CD14-positive monocyte (primary cell): ENCODE measurements at regions not wholly inside any gene's neighbourhood (a gene's known extent, or its start where the extent isn't known, plus 50 kb on each side); places are given as distances from the start of the nearest gene placed in this dataset.

Source experiments
- DNase-seq, 3 donors: peaks; one replicate each; pipeline ENCODE4 v3.0.0-alpha.2; 2011 to 2022
- H2AFZ ChIP-seq: 2 replicates; pipeline ENCODE4 v1.6.0; 2012; ENCODE audit warnings: mild to moderate bottlenecking, low read depth, low read length, inconsistent platforms; ENCODE audit not compliant: insufficient read depth, poor library complexity, severe bottlenecking
- H3K27ac ChIP-seq, 2 donors: 1 replicate in 1 of 2; 2 replicates in 1 of 2; pipeline ENCODE4 v1.5.1; 2012 to 2013; ENCODE audit warnings: low read length in 2 of 2, control low read depth in 1 of 2, inconsistent platforms in 1 of 2, low read depth in 1 of 2, mild to moderate bottlenecking in 1 of 2
- H3K27me3 ChIP-seq, 2 donors: one replicate each; pipeline versions ENCODE4 v1.6.0 to v1.6.1; 2011 to 2013; ENCODE audit warnings: low read length in 2 of 2; ENCODE audit not compliant: control insufficient read depth in 2 of 2, insufficient read depth in 2 of 2
- H3K36me3 ChIP-seq, 2 donors: replicated peaks in 1 of 2; 1 replicate in 1 of 2; 2 replicates in 1 of 2; pipeline versions ENCODE4 v1.5.1 to v1.6.1; 2012 to 2013; ENCODE audit warnings: low read length in 2 of 2, control low read depth in 1 of 2, inconsistent platforms in 1 of 2, mild to moderate bottlenecking in 1 of 2; ENCODE audit not compliant: insufficient read depth in 2 of 2, control insufficient read depth in 1 of 2
- H3K4me1 ChIP-seq, 2 donors: 1 replicate in 1 of 2; 2 replicates in 1 of 2; pipeline versions ENCODE4 v1.5.1 to v1.6.1; 2012 to 2013; ENCODE audit warnings: low read length in 2 of 2, control low read depth in 1 of 2, inconsistent platforms in 1 of 2, mild to moderate bottlenecking in 1 of 2, moderate library complexity in 1 of 2; ENCODE audit not compliant: insufficient read depth in 2 of 2, control insufficient read depth in 1 of 2
- H3K4me2 ChIP-seq: replicated peaks from 2 replicates; pipeline ENCODE3; 2012; ENCODE audit warnings: low read length, moderate library complexity, mild to moderate bottlenecking; ENCODE audit not compliant: poor library complexity, severe bottlenecking; ENCODE audit errors: extremely low read depth
- H3K4me3 ChIP-seq, 3 experiments: fragments of 200-600 bp in 1 of 3; sonication (generic) in 1 of 3; replicated peaks in 1 of 3; 1 replicate in 2 of 3; 2 replicates in 1 of 3; pipeline ENCODE4 v1.5.1; 2011 to 2013; ENCODE audit warnings: low read length in 3 of 3, mild to moderate bottlenecking in 3 of 3, control low read depth in 2 of 3, low read depth in 2 of 3, inconsistent platforms in 1 of 3, moderate library complexity in 1 of 3
- H3K79me2 ChIP-seq: 2 replicates; pipeline ENCODE4 v1.6.0; 2012; ENCODE audit warnings: mild to moderate bottlenecking, control low read depth, inconsistent platforms, low read length, moderate library complexity; ENCODE audit not compliant: insufficient read depth
- H3K9ac ChIP-seq: 2 replicates; pipeline ENCODE4 v1.6.0; 2017; ENCODE audit warnings: low read length, mild to moderate bottlenecking; ENCODE audit not compliant: insufficient read depth, poor library complexity, severe bottlenecking
- H3K9me3 ChIP-seq, 2 donors: replicated peaks in 1 of 2; 1 replicate in 1 of 2; 2 replicates in 1 of 2; pipeline versions ENCODE4 v1.5.1 to v1.6.1; 2012 to 2013; ENCODE audit warnings: low read length in 2 of 2, control low read depth in 1 of 2; ENCODE audit not compliant: control insufficient read depth in 1 of 2, insufficient read depth in 1 of 2
- H4K20me1 ChIP-seq: 2 replicates; pipeline ENCODE4 v1.6.0; 2012; ENCODE audit warnings: mild to moderate bottlenecking, low read length, control low read depth, moderate library complexity; ENCODE audit not compliant: insufficient read depth
- H3K27ac Mint-ChIP-seq, 7 donors: one replicate each; pipeline ENCODE4 v1.8.0; 2020; ENCODE audit warnings: mild to moderate bottlenecking in 7 of 7, mixed read lengths in 7 of 7, moderate library complexity in 6 of 7, inconsistent platforms in 2 of 7
- H3K27me3 Mint-ChIP-seq, 3 donors: one replicate each; pipeline ENCODE4 v1.8.0; 2021 to 2022; ENCODE audit warnings: low read depth in 3 of 3, mild to moderate bottlenecking in 3 of 3, mixed read lengths in 3 of 3, moderate library complexity in 3 of 3, inconsistent platforms in 1 of 3
- H3K36me3 Mint-ChIP-seq, 2 donors: one replicate each; pipeline ENCODE4 v1.8.0; 2020; ENCODE audit warnings: mixed read lengths in 2 of 2, inconsistent platforms in 1 of 2, mild to moderate bottlenecking in 1 of 2
- H3K4me1 Mint-ChIP-seq: one replicate; pipeline ENCODE4 v1.8.0; 2020; ENCODE audit warnings: mild to moderate bottlenecking, mixed read lengths
- H3K4me3 Mint-ChIP-seq, 2 donors: one replicate each; pipeline ENCODE4 v1.8.0; 2020; ENCODE audit warnings: mild to moderate bottlenecking in 2 of 2, mixed read lengths in 2 of 2, moderate library complexity in 1 of 2
- H3K9me3 Mint-ChIP-seq, 7 donors: one replicate each; pipeline ENCODE4 v1.8.0; 2020 to 2022; ENCODE audit warnings: mixed read lengths in 7 of 7, mild to moderate bottlenecking in 6 of 7, moderate library complexity in 6 of 7, inconsistent platforms in 2 of 7
- CTCF ChIP-seq: fragments of 200-600 bp; IDR thresholded peaks from one replicate; pipeline ENCODE4 v1.8.0; 2022; ENCODE audit warnings: antibody characterized with exemption, mild to moderate bottlenecking
- WGBS: methylation state at CpG from one replicate; pipeline ENCODE4 v1.1.5; 2013; ENCODE audit warnings: missing lambda C conversion rate; ENCODE audit not compliant: insufficient coverage; 5-methylcytosine and 5-hydroxymethylcytosine counted together
- intact Hi-C, 2 donors: fragments of 100-400 bp; cut with micrococcal nuclease; formaldehyde crosslinking; loops; one replicate each; pipeline versions ENCODE4 v1.15.0 to v1.15.1; 2023

- peak overlapping the region in 2 of 3 experiments; percentile 24 to 57 for H3K4me3 ChIP-seq
- Mint-ChIP-seq H3K36me3 (no peaks in the 10 kb centered on the region), H3K9me3 (no peaks in the 10 kb centered on the region), H3K27ac (no peak overlapping the region), H3K27me3 (peaks cover 0 to 29% (median 0%) of the 10 kb centered on the region in 3 donors), H3K4me1 (peaks cover 2% of the 10 kb centered on the region), H3K4me3 (peak overlapping the region; percentile 54 to 71)
- DNase-seq, result no peak
- peaks cover 2 to 7% of the 10 kb centered on the region in 2 donors for H3K4me1 ChIP-seq
- no peaks in the 10 kb centered on the region for H4K20me1 ChIP-seq
- no peak overlapping the region for H3K9ac ChIP-seq
- intact Hi-C loops, result loop anchor here (5.0 to 10.0 kb wide), 3 partner anchors 458 to 553 kb away; partner anchors contain the start of gene EFNB1 (in 2 of the 2)
- no peak for TF ChIP-seq CTCF
- H2AFZ ChIP-seq, result peak overlapping the region; percentile 47
- H3K36me3 ChIP-seq, result no peaks in the 10 kb centered on the region
- H3K4me2 ChIP-seq, result peak overlapping the region; percentile 76
- no peaks in the 10 kb centered on the region for H3K27me3 ChIP-seq
- H3K9me3 ChIP-seq, result no peaks in the 10 kb centered on the region
- no peak overlapping the region for H3K27ac ChIP-seq
- WGBS, result 0% methylated on average over 1 of the region's 10 CpGs
- no peaks in the 10 kb centered on the region for H3K79me2 ChIP-seq
Observed at GRCh38 chrX:69285401-69285877, 120.2 kb upstream of the PJA1 start.

- H3K9ac ChIP-seq, result no peak overlapping the region
- no peak for DNase-seq
- intact Hi-C loops, result loop anchor here in 1 of 2 donors (10.0 kb wide), 1 partner anchor 460 kb away; the partner anchor contains the start of gene EFNB1
- no peaks in the 10 kb centered on the region for H3K79me2 ChIP-seq
- no peak overlapping the region for H3K27ac Mint-ChIP-seq
- no peak for TF ChIP-seq CTCF
- no peak overlapping the region for H3K4me3 ChIP-seq
- H3K36me3 ChIP-seq, result no peaks in the 10 kb centered on the region
- 100% methylated on average over 1 of the region's 8 CpGs for WGBS
- no peak overlapping the region for H3K4me2 ChIP-seq
- no peaks in the 10 kb centered on the region for H3K27me3 ChIP-seq
- no peaks in the 10 kb centered on the region for H4K20me1 ChIP-seq
- H3K9me3 ChIP-seq, result no peaks in the 10 kb centered on the region
- peaks cover 2 to 7% of the 10 kb centered on the region in 2 donors for H3K4me1 ChIP-seq
- no peak overlapping the region for H2AFZ ChIP-seq
- H3K27me3 Mint-ChIP-seq, result peaks cover 0 to 31% (median 0%) of the 10 kb centered on the region in 3 donors
- H3K36me3 Mint-ChIP-seq, result no peaks in the 10 kb centered on the region
- H3K4me3 Mint-ChIP-seq, result no peak overlapping the region
- H3K27ac ChIP-seq, result no peak overlapping the region
- H3K9me3 Mint-ChIP-seq, result no peaks in the 10 kb centered on the region
- peaks cover 2% of the 10 kb centered on the region for H3K4me1 Mint-ChIP-seq
Observed at GRCh38 chrX:69284491-69284890, 119.2 kb upstream of the PJA1 start.
